ENCODE measurements at regions not wholly inside any gene's neighbourhood (a gene's known extent, or its start where the extent isn't known, plus 50 kb on each side); places are given as distances from the start of the nearest gene placed in this dataset.

DNA sequence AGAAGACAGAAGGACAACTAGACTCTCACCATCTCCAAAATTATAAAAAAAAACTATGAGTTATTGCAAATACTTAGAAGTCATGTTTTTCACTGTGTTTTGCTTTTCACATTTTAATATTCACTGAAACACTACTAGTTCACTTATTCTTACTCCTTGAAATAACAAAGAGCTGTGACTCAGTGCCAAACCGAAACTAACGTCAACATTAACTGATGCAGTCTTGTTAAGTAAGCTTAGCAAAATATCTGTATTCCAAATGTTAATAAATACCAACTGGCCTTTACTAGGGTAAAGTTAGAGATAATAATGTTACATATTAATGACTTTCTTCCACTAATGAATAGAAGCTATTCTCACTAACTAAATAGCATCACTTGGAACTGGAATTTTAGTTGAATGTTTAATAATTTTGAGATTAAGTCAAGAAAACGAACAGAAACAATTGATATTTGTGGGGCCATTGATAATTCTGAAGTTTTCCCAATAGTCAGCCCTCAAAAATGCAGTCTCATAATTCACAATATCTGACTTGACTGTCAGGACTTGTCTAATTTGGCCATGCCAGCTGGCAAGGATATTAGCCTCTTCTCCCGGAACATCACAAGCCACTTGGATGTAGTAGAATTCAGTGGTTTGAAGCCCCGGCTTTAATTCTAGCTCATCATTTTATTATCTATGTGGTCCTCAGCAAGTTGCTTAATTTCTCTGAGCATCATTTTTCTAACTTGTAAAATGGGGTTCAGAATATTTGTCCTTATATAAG, 230.1 kb upstream of the DDI1 start:
- TF ChIP-seq, protein P1, sequence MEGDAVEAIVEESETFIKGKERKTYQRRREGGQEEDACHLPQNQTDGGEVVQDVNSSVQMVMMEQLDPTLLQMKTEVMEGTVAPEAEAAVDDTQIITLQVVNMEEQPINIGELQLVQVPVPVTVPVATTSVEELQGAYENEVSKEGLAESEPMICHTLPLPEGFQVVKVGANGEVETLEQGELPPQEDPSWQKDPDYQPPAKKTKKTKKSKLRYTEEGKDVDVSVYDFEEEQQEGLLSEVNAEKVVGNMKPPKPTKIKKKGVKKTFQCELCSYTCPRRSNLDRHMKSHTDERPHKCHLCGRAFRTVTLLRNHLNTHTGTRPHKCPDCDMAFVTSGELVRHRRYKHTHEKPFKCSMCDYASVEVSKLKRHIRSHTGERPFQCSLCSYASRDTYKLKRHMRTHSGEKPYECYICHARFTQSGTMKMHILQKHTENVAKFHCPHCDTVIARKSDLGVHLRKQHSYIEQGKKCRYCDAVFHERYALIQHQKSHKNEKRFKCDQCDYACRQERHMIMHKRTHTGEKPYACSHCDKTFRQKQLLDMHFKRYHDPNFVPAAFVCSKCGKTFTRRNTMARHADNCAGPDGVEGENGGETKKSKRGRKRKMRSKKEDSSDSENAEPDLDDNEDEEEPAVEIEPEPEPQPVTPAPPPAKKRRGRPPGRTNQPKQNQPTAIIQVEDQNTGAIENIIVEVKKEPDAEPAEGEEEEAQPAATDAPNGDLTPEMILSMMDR (IDR thresholded peaks at IDR 0.05; ENCODE audit: poor library complexity, severe bottlenecking) = no peak
- TF ChIP-seq POLR2AphosphoS5 (IDR thresholded peaks at IDR 0.05) (no peak), EP300 (conservative IDR thresholded peaks at IDR 0.05; ENCODE audit: poor library complexity, severe bottlenecking) (no peak)
